ENCODE measurements at regions not wholly inside any gene's neighbourhood (a gene's known extent, or its start where the extent isn't known, plus 50 kb on each side); places are given as distances from the start of the nearest gene placed in this dataset.

GRCh38 chr17:63329876-63330275 lies 116.2 kb downstream of the CYB561 start:
- DNase-seq (ENCODE audit: low read depth) = no peak
- CTCF ChIA-PET = no interaction called here
- no peaks in the 10 kb centered on the region for H3K27me3 ChIP-seq (ENCODE audit: control insufficient read depth, insufficient read depth, low read length)
- no peak for TF ChIP-seq CTCF (IDR thresholded peaks at IDR 0.05; ENCODE audit: insufficient read depth, low read depth, low read length)
- POLR2A ChIA-PET = no interaction called here
- H3K4me3 ChIP-seq (ENCODE audit: low read depth, low read length) = no peak overlapping the region
- peaks cover 1% of the 10 kb centered on the region; the same call in 1 of the 2 replicates for H3K36me3 ChIP-seq (ENCODE audit: control insufficient read depth, insufficient read depth, low read length)

DNA sequence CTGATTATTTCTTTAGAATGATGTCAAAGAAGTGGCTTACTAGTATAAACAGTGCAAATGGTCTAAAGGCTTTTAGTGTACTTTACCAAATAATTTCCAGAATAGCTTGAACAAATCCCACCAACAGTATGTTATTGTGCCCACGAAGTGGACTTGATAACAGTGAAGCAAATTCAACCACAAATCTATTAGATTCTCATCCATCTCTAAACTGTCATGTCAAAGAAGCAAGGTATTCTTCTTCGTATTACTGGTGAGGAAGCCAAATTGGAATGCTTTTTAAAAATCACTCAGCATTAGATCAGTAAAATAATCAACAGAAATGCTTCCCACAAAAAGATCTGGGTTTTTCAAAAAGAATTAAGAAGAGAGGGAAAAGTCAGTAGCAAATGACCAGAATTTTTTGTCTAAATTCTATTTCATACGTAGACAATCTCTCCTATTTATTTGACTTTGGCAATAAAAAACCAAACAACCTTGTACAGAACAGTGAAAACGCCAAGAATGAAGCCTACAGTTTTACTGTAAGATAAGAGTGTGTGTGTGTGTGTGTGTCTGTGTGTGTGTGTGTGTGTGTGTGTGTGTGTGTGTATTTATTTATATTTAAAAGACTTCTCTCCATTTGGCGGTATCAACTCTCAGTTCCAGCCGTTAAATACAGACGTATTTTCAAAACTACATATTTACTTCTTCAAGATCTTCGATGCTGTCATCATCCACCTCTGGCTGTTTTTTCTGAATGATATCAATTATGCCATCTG lies 114.6 kb downstream of the CYB561 start:
- ChIA-PET POLR2A (no interaction called here), CTCF (no interaction called here)

GRCh38 chr17:63332286-63332685 lies 113.8 kb downstream of the CYB561 start:
- DNase-seq (ENCODE audit: low read depth) = no peak
- ChIA-PET CTCF (no interaction called here), POLR2A (no interaction called here)
- H3K36me3 ChIP-seq (ENCODE audit: control insufficient read depth, insufficient read depth, low read length) = peaks cover 1% of the 10 kb centered on the region; the same call in 1 of the 2 replicates
- H3K4me3 ChIP-seq (ENCODE audit: low read depth, low read length) = no peak overlapping the region
- no peak for TF ChIP-seq CTCF (IDR thresholded peaks at IDR 0.05; ENCODE audit: insufficient read depth, low read depth, low read length)
- no peaks in the 10 kb centered on the region for H3K27me3 ChIP-seq (ENCODE audit: control insufficient read depth, insufficient read depth, low read length)

More for the DNA sequence above, 114.6 kb downstream of the CYB561 start:
- no peak overlapping the region for H3K4me3 ChIP-seq (ENCODE audit: low read depth, low read length)
- DNase-seq (ENCODE audit: low read depth) = no peak
- no peaks in the 10 kb centered on the region for H3K27me3 ChIP-seq (ENCODE audit: control insufficient read depth, insufficient read depth, low read length)
- TF ChIP-seq CTCF (IDR thresholded peaks at IDR 0.05; ENCODE audit: insufficient read depth, low read depth, low read length) = no peak
- H3K36me3 ChIP-seq (ENCODE audit: control insufficient read depth, insufficient read depth, low read length) = peaks cover 1% of the 10 kb centered on the region; the same call in 1 of the 2 replicates

DNA sequence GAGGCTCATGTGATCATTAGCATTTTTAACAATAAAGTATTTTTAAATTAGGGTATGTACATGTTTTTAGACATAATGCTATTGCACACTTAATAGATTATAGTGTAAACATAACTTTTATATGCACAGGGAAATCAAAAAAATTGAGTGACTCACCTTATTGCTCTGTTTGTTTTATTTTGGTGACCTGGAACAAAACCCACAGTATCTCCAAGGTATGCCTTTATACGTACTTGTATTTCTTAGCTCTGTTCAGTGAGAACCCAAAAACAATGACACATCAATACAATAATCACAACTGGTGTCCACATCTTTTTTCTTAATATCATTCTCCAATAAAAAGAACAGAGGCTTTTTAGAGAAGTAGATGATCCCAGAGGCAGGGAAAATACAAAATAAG lies 112.2 kb downstream of the CYB561 start:
- Histone ChIP-seq H3K4me3 (ENCODE audit: low read depth, low read length) (no peak overlapping the region), H3K36me3 (ENCODE audit: control insufficient read depth, insufficient read depth, low read length) (peaks cover 1% of the 10 kb centered on the region; the same call in 1 of the 2 replicates), H3K27me3 (ENCODE audit: control insufficient read depth, insufficient read depth, low read length) (no peaks in the 10 kb centered on the region)
- no peak for DNase-seq (ENCODE audit: low read depth)
- CTCF ChIA-PET = interaction anchor here (0.7 kb wide), 1 partner anchor 40 kb away, joined by 3 read pairs; no protein-coding TSS in a partner anchor
- POLR2A ChIA-PET = no interaction called here
- TF ChIP-seq CTCF (IDR thresholded peaks at IDR 0.05; ENCODE audit: insufficient read depth, low read depth, low read length) = no peak

DNA sequence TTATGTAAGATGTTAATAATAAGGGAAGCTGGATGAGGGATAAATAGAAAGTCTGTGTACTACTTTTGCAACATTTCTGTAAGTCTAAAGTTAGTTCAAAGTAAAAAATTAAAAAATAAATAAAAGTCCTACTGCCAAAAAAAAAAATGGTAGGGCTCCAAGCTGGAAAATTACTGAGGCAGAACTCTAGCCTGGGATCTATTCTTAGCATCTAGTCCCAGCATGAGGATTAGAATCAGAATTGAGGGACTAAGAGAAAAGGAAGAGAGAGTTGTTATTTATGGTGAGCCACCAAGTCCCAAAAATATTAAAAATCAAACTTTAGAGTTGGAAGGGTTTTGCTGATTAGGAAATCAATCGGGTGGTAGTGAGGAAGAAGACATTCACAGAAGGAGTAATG lies 110.3 kb downstream of the CYB561 start:
- Histone ChIP-seq H3K4me3 (ENCODE audit: low read depth, low read length) (no peak overlapping the region), H3K36me3 (ENCODE audit: control insufficient read depth, insufficient read depth, low read length) (peaks cover 3% of the 10 kb centered on the region), H3K27me3 (ENCODE audit: control insufficient read depth, insufficient read depth, low read length) (no peaks in the 10 kb centered on the region)
- CTCF ChIA-PET = no interaction called here
- DNase-seq (ENCODE audit: low read depth) = no peak
- POLR2A ChIA-PET = interaction anchor here (0.6 kb wide), 1 partner anchor 35 kb away, joined by 7 read pairs; no protein-coding TSS in a partner anchor
- no peak for TF ChIP-seq CTCF (IDR thresholded peaks at IDR 0.05; ENCODE audit: insufficient read depth, low read depth, low read length)

All from BJ (cell line).